GM23248 (cell line): ENCODE measurements at regions not wholly inside any gene's neighbourhood (a gene's known extent, or its start where the extent isn't known, plus 50 kb on each side); places are given as distances from the start of the nearest gene placed in this dataset.

Source experiments
- DNase-seq: peaks from one replicate; pipeline ENCODE4 v3.0.0-alpha.2; 2015
- H2AFZ ChIP-seq: fragments of 200-600 bp; sonication (generic); 2 replicates; pipeline ENCODE4 v1.6.1; 2016; ENCODE audit warnings: antibody characterized with exemption
- H3F3A ChIP-seq: fragments of 200-600 bp; sonication (generic); 2 replicates; pipeline ENCODE4 v1.6.1; 2016; ENCODE audit warnings: mild to moderate bottlenecking, antibody characterized with exemption, mixed run types; ENCODE audit not compliant: insufficient read depth
- H3K27ac ChIP-seq: fragments of 200-600 bp; sonication (generic); 2 replicates; pipeline ENCODE4 v1.5.1; 2016; ENCODE audit warnings: mild to moderate bottlenecking
- H3K27me3 ChIP-seq: fragments of 200-600 bp; sonication (generic); replicated peaks from 2 replicates; pipeline ENCODE4 v1.6.1; 2016; ENCODE audit warnings: mild to moderate bottlenecking; ENCODE audit not compliant: insufficient read depth
- H3K36me3 ChIP-seq: fragments of 200-600 bp; sonication (generic); 2 replicates; pipeline ENCODE4 v1.6.1; 2016; ENCODE audit warnings: low read depth, mild to moderate bottlenecking
- H3K4me1 ChIP-seq: fragments of 200-600 bp; sonication (generic); 2 replicates; pipeline ENCODE4 v1.6.1; 2016; ENCODE audit warnings: mild to moderate bottlenecking; ENCODE audit not compliant: insufficient read depth
- H3K4me2 ChIP-seq: fragments of 200-600 bp; sonication (generic); one replicate; pipeline ENCODE4 v1.6.1; 2016; ENCODE audit warnings: mild to moderate bottlenecking; ENCODE audit not compliant: unreplicated experiment
- H3K4me3 ChIP-seq: fragments of 200-600 bp; sonication (generic); 2 replicates; pipeline ENCODE4 v1.5.1; 2016; ENCODE audit warnings: mild to moderate bottlenecking
- H3K79me2 ChIP-seq: fragments of 200-600 bp; sonication (generic); 2 replicates; pipeline ENCODE4 v1.6.1; 2016; ENCODE audit warnings: mild to moderate bottlenecking; ENCODE audit not compliant: insufficient read depth
- H3K9ac ChIP-seq: fragments of 200-600 bp; sonication (generic); 2 replicates; pipeline ENCODE4 v1.6.1; 2016; ENCODE audit warnings: mild to moderate bottlenecking
- H3K9me2 ChIP-seq: fragments of 200-600 bp; sonication (generic); 2 replicates; pipeline ENCODE4 v1.6.1; 2016; ENCODE audit warnings: mixed run types, mild to moderate bottlenecking, moderate library complexity; ENCODE audit not compliant: insufficient read depth
- H3K9me3 ChIP-seq: fragments of 200-600 bp; sonication (generic); one replicate; pipeline ENCODE4 v1.6.1; 2017; ENCODE audit warnings: low read depth
- H4K20me1 ChIP-seq: fragments of 200-600 bp; sonication (generic); 2 replicates; pipeline ENCODE4 v1.6.0; 2016; ENCODE audit not compliant: insufficient read depth
- EZH2 ChIP-seq: fragments of 200-600 bp; sonication (generic); IDR thresholded peaks from 2 replicates; pipeline ENCODE4 v1.6.1; 2018; ENCODE audit warnings: antibody characterized with exemption, mild to moderate bottlenecking; ENCODE audit not compliant: insufficient read depth, poor library complexity, severe bottlenecking
- EZH2phosphoT487 ChIP-seq: fragments of 200-600 bp; sonication (generic); IDR thresholded peaks from 2 replicates; pipeline ENCODE4 v1.6.1; 2018; ENCODE audit warnings: antibody characterized with exemption, moderate library complexity, mild to moderate bottlenecking, low read depth; ENCODE audit not compliant: insufficient read depth
- WGBS, 2 experiments: methylation state at CpG; one replicate each; pipeline ENCODE4 v1.1.6; 2015 to 2017; ENCODE audit warnings: low lambda C conversion rate in 2 of 2, low coverage in 1 of 2; ENCODE audit errors: missing lambda C conversion rate in 2 of 2; 5-methylcytosine and 5-hydroxymethylcytosine counted together
- in situ Hi-C: fragments of 300-500 bp; cut with MboI; formaldehyde crosslinking; loops from 2 replicates; pipeline ENCODE4 v1.15.0; 2020

DNA sequence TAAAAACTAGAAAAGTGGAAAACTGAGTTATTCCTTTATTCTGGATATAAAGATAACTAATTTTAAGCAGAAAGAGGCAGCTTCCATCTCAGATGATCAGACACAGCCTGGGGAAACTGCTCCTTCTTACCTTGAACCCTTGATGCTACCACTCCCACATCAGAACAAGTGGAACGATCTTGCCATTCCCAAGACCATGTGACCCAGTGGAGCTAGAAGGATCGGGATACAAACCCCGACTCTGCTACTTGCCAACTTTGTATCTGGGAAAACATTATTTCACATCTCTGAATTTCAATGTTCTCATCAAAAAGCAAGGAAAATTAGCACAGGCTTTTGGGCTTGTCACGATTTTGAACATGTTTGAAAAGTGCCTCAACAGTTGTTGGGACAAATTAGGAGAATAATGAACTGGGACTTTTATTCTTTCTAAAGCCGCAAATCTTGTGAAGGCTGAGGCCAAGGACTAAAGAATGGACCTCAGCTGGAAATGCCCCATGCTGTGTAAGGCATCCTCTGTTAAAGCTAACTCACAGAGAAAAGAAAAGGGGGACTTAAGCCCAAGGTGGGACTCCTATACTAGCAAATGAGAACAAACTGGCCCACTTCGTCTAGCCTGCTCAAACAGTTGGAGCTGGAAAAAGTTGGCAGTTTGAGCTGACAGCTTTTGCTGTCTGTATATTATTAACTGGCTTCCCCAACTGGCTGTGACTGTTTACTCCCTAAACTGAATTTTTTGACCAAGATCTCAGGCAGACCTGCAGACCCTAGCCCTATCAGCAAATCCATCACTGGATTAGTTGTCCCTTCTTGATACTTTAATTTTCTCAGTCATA is 552.3 kb downstream of the EFNA5 start:
- Histone ChIP-seq H3K4me3 (no peak overlapping the region), H3K27me3 (no peaks in the 10 kb centered on the region), H3K4me1 (no peaks in the 10 kb centered on the region), H3K9me2 (no peaks in the 10 kb centered on the region), H3K9me3 (no peaks in the 10 kb centered on the region), H3F3A (no peaks in the 10 kb centered on the region), H3K9ac (no peak overlapping the region), H3K4me2 (no peak overlapping the region), H4K20me1 (no peaks in the 10 kb centered on the region), H2AFZ (no peak overlapping the region), H3K79me2 (no peaks in the 10 kb centered on the region), H3K36me3 (no peaks in the 10 kb centered on the region), H3K27ac (no peak overlapping the region)
- TF ChIP-seq EZH2 (no peak), EZH2phosphoT487 (no peak)
- 33 to 35% methylated on average over 6 of the region's 6 CpGs for WGBS, 2 experiments
- DNase-seq = no peak
- in situ Hi-C loops = no loop called here

DNA sequence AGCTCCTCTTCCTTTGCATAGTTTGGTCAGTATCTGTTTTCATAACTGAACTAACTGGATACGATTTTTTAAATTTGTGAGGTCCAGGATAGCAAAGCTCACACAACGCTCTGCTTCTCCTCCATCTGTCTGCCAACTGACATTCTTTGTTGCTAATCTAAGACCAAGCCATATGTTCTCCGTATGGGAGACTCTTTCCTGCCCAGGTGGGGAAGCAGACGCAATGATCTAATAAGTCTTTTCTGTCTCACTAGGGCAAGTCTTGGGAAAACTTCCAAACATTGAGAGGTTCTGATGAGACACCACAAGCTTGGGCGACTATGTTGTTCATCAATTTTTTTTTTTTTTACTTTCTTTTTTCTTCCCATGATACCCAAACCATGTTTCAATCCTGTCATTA is 558.5 kb downstream of the EFNA5 start:
- no peak overlapping the region for H3K9ac ChIP-seq
- H3K27me3 ChIP-seq = no peaks in the 10 kb centered on the region
- H3K27ac ChIP-seq = no peak overlapping the region
- WGBS, 2 experiments = 5 to 15% methylated on average over 5 of the region's 5 CpGs
- H3K9me3 ChIP-seq = no peaks in the 10 kb centered on the region
- H2AFZ ChIP-seq = no peak overlapping the region
- H3K4me3 ChIP-seq = no peak overlapping the region
- H4K20me1 ChIP-seq = no peaks in the 10 kb centered on the region
- no peaks in the 10 kb centered on the region for H3K4me1 ChIP-seq
- H3K9me2 ChIP-seq = no peaks in the 10 kb centered on the region
- H3K36me3 ChIP-seq = no peaks in the 10 kb centered on the region
- H3K4me2 ChIP-seq = no peak overlapping the region
- no peak for DNase-seq
- in situ Hi-C loops = no loop called here
- TF ChIP-seq EZH2phosphoT487 = no peak
- no peak for TF ChIP-seq EZH2
- no peaks in the 10 kb centered on the region for H3F3A ChIP-seq
- no peaks in the 10 kb centered on the region for H3K79me2 ChIP-seq

DNA sequence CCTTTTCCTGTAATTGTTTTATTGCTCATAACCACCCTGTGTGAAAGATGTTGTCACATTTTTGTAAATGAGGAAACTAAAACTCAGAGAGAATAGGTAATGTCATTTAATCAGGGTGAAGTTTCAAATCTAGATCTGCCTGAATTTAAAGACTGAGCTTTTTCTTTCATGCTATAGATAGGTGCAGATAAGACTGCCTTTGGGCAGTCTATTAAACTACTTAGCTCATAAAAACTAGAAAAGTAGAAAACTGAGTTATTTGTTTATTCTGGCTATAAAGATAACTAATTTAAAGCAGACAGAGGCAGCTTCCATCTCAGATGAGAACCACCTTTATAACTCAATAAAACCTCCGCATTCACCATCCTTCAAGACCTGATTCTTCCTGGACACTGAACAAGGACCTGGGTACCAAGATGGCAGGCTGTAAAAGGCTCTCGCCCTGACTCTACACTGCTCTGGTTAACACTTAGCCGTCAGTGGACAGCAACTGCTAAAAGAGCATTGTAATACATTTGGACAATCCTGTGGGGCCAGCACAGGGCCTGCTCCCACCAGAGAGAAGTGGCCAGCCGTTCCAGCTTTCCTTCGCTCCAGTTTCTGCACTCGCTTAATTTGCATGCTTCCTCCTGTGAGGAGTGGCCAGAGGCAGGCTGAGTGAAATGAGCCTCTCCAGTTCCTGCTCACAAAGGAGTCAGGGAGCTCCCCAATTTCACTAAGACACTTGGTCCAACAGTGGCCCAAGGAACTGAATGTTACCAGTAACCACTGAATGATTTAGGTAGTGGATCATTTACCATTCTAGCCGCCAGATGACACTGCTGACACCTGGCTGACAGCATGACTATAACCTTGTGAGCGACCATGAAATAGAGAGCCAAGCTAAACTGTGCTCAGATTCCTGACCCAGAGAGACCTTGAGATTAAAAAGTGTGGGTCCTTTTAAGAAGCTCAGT is 566.4 kb downstream of the EFNA5 start:
- Histone ChIP-seq H3K36me3 (no peaks in the 10 kb centered on the region), H2AFZ (no peak overlapping the region), H3K4me3 (no peak overlapping the region), H3K27me3 (no peaks in the 10 kb centered on the region), H4K20me1 (no peaks in the 10 kb centered on the region), H3K9ac (no peak overlapping the region), H3K4me1 (no peaks in the 10 kb centered on the region), H3F3A (no peaks in the 10 kb centered on the region), H3K9me2 (no peaks in the 10 kb centered on the region), H3K27ac (no peak overlapping the region), H3K9me3 (no peaks in the 10 kb centered on the region), H3K79me2 (no peaks in the 10 kb centered on the region), H3K4me2 (no peak overlapping the region)
- in situ Hi-C loops = no loop called here
- no peak for DNase-seq
- 60 to 61% methylated on average over 8 of the region's 8 CpGs for WGBS, 2 experiments
- TF ChIP-seq EZH2 = no peak
- TF ChIP-seq EZH2phosphoT487 = no peak

DNA sequence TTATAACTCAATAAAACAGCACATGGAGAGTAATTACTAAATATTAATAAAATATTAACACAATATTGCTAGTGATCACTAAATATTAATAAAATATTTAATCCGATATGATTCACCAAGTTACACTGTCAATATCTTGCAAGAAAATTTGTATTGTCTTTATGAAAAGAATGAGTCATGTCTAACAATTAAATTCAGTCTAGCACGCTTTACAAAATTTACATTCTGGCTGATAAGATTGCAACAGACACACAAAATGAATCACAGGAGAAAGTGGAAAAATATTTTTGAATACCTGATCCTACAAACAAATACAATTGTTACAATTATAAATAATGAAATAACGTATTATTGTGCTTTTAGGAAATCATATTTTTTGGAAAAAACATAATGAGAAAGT is 567.2 kb downstream of the EFNA5 start:
- no peaks in the 10 kb centered on the region for H3F3A ChIP-seq
- 46 to 54% methylated on average over 3 of the region's 3 CpGs for WGBS, 2 experiments
- no peak for DNase-seq

More for the DNA sequence above, 567.2 kb downstream of the EFNA5 start:
- Histone ChIP-seq H3K4me3 (no peak overlapping the region), H3K4me1 (no peaks in the 10 kb centered on the region), H3K27ac (no peak overlapping the region), H3K9me3 (no peaks in the 10 kb centered on the region), H4K20me1 (no peaks in the 10 kb centered on the region), H3K36me3 (no peaks in the 10 kb centered on the region), H3K9ac (no peak overlapping the region), H3K4me2 (no peak overlapping the region), H2AFZ (no peak overlapping the region), H3K9me2 (no peaks in the 10 kb centered on the region), H3K79me2 (no peaks in the 10 kb centered on the region), H3K27me3 (no peaks in the 10 kb centered on the region)
- no peak for TF ChIP-seq EZH2
- in situ Hi-C loops = no loop called here
